GM12864 (cell line): ENCODE measurements at regions not wholly inside any gene's neighbourhood (a gene's known extent, or its start where the extent isn't known, plus 50 kb on each side); places are given as distances from the start of the nearest gene placed in this dataset.

Experiments used
- DNase-seq: peaks from one replicate; pipeline ENCODE4 v3.0.0-alpha.2; 2011; ENCODE audit warnings: low read depth
- H3K4me3 ChIP-seq: 2 replicates; pipeline ENCODE4 v1.5.1; 2011; ENCODE audit warnings: mild to moderate bottlenecking, low read depth, low read length, control low read depth
- CTCF ChIP-seq: IDR thresholded peaks from 2 replicates; pipeline ENCODE4 v1.5.1; 2011; ENCODE audit warnings: low read depth, mild to moderate bottlenecking, moderate library complexity, low read length, control low read depth, inconsistent platforms; ENCODE audit errors: missing control alignments

GRCh38 chr12:24537083-24537860, 411.6 kb downstream of the BCAT1 start:
- no peak for DNase-seq
- TF ChIP-seq CTCF, result no peak
- H3K4me3 ChIP-seq, result no peak overlapping the region

- no peak for DNase-seq
- H3K4me3 ChIP-seq, result no peak overlapping the region
- no peak for TF ChIP-seq CTCF
Observed at GRCh38 chr12:24535334-24536069, 413.4 kb downstream of the BCAT1 start.

DNA sequence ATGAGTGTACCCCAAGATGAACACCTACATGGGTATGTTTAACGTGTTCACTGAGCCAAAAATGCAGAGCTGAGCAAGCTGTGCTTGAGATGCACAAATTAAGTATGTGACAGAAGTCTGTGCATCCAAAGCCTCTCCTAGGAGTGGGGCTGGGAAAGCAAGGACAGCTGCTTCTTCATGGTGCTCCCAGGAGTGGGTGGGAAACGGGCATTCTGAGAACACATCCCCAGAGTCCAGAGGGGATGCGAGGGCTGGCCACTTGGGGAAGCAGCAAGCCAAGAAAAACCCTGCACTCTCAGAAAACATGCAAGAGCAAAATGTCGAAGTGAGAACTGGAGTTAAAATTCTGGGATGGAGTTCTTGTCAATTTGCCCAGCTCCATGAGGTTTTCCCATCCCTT, 414.3 kb downstream of the BCAT1 start:
- TF ChIP-seq CTCF, result no peak
- no peak overlapping the region for H3K4me3 ChIP-seq
- no peak for DNase-seq

GRCh38 chr12:24533716-24534352, 415.1 kb downstream of the BCAT1 start:
- no peak overlapping the region for H3K4me3 ChIP-seq
- no peak for DNase-seq
- TF ChIP-seq CTCF, result no peak

DNA sequence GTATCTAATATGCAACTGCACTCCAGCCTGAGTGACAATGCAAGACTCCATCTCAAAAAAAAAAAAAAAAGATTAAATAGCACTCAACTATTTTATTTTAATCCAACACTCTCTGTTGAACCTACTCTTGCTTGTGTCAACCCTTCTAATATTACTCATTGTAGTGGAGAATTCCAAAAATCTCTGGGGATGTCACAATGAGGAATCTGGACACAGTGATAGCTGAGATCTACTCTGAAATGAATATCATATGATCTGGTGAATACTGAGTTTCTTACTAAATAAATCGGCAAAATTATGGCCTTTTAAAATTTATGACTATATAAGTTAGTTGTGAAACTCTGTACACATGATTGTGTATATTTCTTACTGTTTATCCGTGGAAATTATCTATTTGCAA, 418.2 kb downstream of the BCAT1 start:
- no peak overlapping the region for H3K4me3 ChIP-seq
- DNase-seq, result no peak
- no peak for TF ChIP-seq CTCF

- DNase-seq, result no peak
- TF ChIP-seq CTCF, result no peak
Observed at GRCh38 chr12:24527102-24527501, 421.8 kb downstream of the BCAT1 start.

More at GRCh38 chr12:24527102-24527501, 421.8 kb downstream of the BCAT1 start:
- H3K4me3 ChIP-seq, result no peak overlapping the region
